Upper lobe of right lung (tissue), 1 donor: ENCODE measurements at regions not wholly inside any gene's neighbourhood (a gene's known extent, or its start where the extent isn't known, plus 50 kb on each side); places are given as distances from the start of the nearest gene placed in this dataset.

ENCODE experiments used
- ATAC-seq: fragments of 200-7000 bp; cut with Tn5 transposase; one replicate; pipeline ENCODE4 v1.9.1; 2020; ENCODE audit warnings: mild to moderate bottlenecking, moderate library complexity
- DNase-seq: peaks from one replicate; pipeline ENCODE4 v3.0.0-alpha.2; 2020
- H3K27ac ChIP-seq: fragments of 200-600 bp; one replicate; pipeline ENCODE4 v1.8.0; 2022
- H3K27me3 ChIP-seq: fragments of 200-600 bp; one replicate; pipeline ENCODE4 v1.8.0; 2022; ENCODE audit warnings: mild to moderate bottlenecking
- H3K36me3 ChIP-seq: fragments of 200-600 bp; one replicate; pipeline ENCODE4 v1.8.0; 2022
- H3K4me1 ChIP-seq: fragments of 200-600 bp; one replicate; pipeline ENCODE4 v1.8.0; 2022
- H3K4me3 ChIP-seq: fragments of 200-600 bp; one replicate; pipeline ENCODE4 v1.8.0; 2022; ENCODE audit warnings: mild to moderate bottlenecking
- H3K9me3 ChIP-seq: fragments of 200-600 bp; one replicate; pipeline ENCODE4 v1.8.0; 2022
- CTCF ChIP-seq: fragments of 200-600 bp; IDR thresholded peaks from one replicate; pipeline ENCODE4 v1.8.0; 2022; ENCODE audit warnings: antibody characterized with exemption
- intact Hi-C: fragments of 100-400 bp; cut with DNase I; formaldehyde crosslinking; loops from one replicate; pipeline ENCODE4 v1.11.0; 2022
- donor health status: DM: no; HTN: yes; CAD: no; lungs with severe emphysema.

GRCh38 chr9:12274577-12274976, 418.6 kb upstream of the TYRP1 start:
- intact Hi-C loops, result no loop called here
- no peak for ATAC-seq

GRCh38 chr9:12276505-12276904, 416.7 kb upstream of the TYRP1 start:
- DNase-seq (no peak), ATAC-seq (no peak)
- no peaks in the 10 kb centered on the region for H3K27me3 ChIP-seq
- H3K27ac ChIP-seq, result no peak overlapping the region
- intact Hi-C loops, result no loop called here
- TF ChIP-seq CTCF, result no peak
- no peaks in the 10 kb centered on the region for H3K4me1 ChIP-seq
- H3K4me3 ChIP-seq, result no peak overlapping the region
- H3K36me3 ChIP-seq, result no peaks in the 10 kb centered on the region
- no peaks in the 10 kb centered on the region for H3K9me3 ChIP-seq

More at GRCh38 chr9:12274577-12274976, 418.6 kb upstream of the TYRP1 start:
- no peaks in the 10 kb centered on the region for H3K9me3 ChIP-seq
- no peaks in the 10 kb centered on the region for H3K27me3 ChIP-seq
- no peak for DNase-seq
- H3K4me3 ChIP-seq, result no peak overlapping the region
- TF ChIP-seq CTCF, result no peak
- H3K27ac ChIP-seq, result no peak overlapping the region
- H3K4me1 ChIP-seq, result no peaks in the 10 kb centered on the region
- no peaks in the 10 kb centered on the region for H3K36me3 ChIP-seq

GRCh38 chr9:12289711-12290110, 403.5 kb upstream of the TYRP1 start:
- no peaks in the 10 kb centered on the region for H3K27me3 ChIP-seq
- ATAC-seq (no peak), DNase-seq (no peak)
- TF ChIP-seq CTCF, result no peak
- H3K4me1 ChIP-seq, result no peaks in the 10 kb centered on the region
- H3K36me3 ChIP-seq, result no peaks in the 10 kb centered on the region
- intact Hi-C loops, result no loop called here
- H3K4me3 ChIP-seq, result no peak overlapping the region
- H3K9me3 ChIP-seq, result no peaks in the 10 kb centered on the region
- H3K27ac ChIP-seq, result no peak overlapping the region

GRCh38 chr9:12290166-12290869, 402.9 kb upstream of the TYRP1 start:
- no peak for TF ChIP-seq CTCF
- no peaks in the 10 kb centered on the region for H3K4me1 ChIP-seq
- H3K36me3 ChIP-seq, result no peaks in the 10 kb centered on the region
- H3K27ac ChIP-seq, result no peak overlapping the region
- intact Hi-C loops, result no loop called here
- H3K27me3 ChIP-seq, result no peaks in the 10 kb centered on the region
- no peak for DNase-seq
- no peaks in the 10 kb centered on the region for H3K9me3 ChIP-seq
- no peak for ATAC-seq
- no peak overlapping the region for H3K4me3 ChIP-seq

GRCh38 chr9:12305211-12305610, 388.0 kb upstream of the TYRP1 start:
- no peaks in the 10 kb centered on the region for H3K27me3 ChIP-seq
- no peak for ATAC-seq
- no peak for TF ChIP-seq CTCF
- intact Hi-C loops, result no loop called here
- no peak for DNase-seq
- H3K4me1 ChIP-seq, result no peaks in the 10 kb centered on the region
- H3K9me3 ChIP-seq, result peaks cover 4% of the 10 kb centered on the region
- no peak overlapping the region for H3K27ac ChIP-seq
- no peak overlapping the region for H3K4me3 ChIP-seq
- H3K36me3 ChIP-seq, result no peaks in the 10 kb centered on the region

- Histone ChIP-seq H3K36me3 (no peaks in the 10 kb centered on the region), H3K27ac (no peak overlapping the region), H3K4me1 (no peaks in the 10 kb centered on the region), H3K9me3 (no peaks in the 10 kb centered on the region), H3K27me3 (no peaks in the 10 kb centered on the region), H3K4me3 (no peak overlapping the region)
- DNase-seq (no peak), ATAC-seq (no peak)
- TF ChIP-seq CTCF, result no peak
- intact Hi-C loops, result no loop called here
Observed at GRCh38 chr9:12314589-12314988, 378.6 kb upstream of the TYRP1 start.
